ENCODE measurements at regions not wholly inside any gene's neighbourhood (a gene's known extent, or its start where the extent isn't known, plus 50 kb on each side); places are given as distances from the start of the nearest gene placed in this dataset.

DNA sequence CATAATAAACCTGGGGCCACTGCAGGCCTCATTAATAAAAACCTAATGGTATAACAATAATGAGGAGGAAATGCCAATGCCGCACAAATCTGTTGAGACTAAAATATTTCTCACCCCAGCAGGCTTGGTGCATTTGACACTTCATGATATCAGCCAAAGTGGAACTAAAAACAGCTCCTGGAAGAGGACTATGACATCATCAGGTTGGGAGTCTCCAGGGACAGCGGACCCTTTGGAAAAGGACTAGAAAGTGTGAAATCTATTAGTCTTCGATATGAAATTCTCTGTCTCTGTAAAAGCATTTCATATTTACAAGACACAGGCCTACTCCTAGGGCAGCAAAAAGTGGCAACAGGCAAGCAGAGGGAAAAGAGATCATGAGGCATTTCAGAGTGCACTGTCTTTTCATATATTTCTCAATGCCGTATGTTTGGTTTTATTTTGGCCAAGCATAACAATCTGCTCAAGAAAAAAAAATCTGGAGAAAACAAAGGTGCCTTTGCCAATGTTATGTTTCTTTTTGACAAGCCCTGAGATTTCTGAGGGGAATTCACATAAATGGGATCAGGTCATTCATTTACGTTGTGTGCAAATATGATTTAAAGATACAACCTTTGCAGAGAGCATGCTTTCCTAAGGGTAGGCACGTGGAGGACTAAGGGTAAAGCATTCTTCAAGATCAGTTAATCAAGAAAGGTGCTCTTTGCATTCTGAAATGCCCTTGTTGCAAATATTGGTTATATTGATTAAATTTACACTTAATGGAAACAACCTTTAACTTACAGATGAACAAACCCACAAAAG lies 580.9 kb upstream of the TMEFF2 start:
- BruUV-seq (replicated peaks), result no TSS peak

DNA sequence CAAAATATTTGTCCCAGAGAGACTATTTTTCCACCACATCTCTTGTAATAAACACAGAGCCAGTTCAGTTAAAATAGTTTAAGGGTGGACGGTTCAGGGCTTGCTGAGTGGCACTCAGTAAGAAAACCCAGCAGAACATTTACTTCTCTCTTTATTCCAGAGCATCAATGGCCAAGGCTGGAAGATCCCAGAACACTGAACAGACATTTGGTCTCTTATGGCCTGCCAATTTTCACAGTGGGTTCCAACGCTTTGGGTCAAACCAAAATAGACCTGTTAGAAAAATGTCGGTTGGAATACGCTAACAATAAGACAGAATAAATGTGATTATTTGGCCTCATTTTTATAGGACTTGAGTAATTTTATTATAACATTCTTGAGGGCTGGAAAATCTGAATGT lies 580.3 kb upstream of the TMEFF2 start:
- BruUV-seq (replicated peaks), result no TSS peak

More for the DNA sequence above, 580.9 kb upstream of the TMEFF2 start:
- no peak overlapping the region for H3K27ac ChIP-seq (ENCODE audit: low read depth, low read length, poor library complexity, severe bottlenecking)
- no peaks in the 10 kb centered on the region for H3K9me3 ChIP-seq (ENCODE audit: low read depth, low read length, poor library complexity, severe bottlenecking)
- H3K4me3 ChIP-seq (ENCODE audit: low read depth, low read length, poor library complexity, severe bottlenecking), result no peak overlapping the region
- intact Hi-C loops (cut with micrococcal nuclease; ENCODE audit: unreplicated experiment), result no loop called here
- no peaks in the 10 kb centered on the region for H3K27me3 ChIP-seq (replicated peaks; ENCODE audit: insufficient read depth, low read depth, low read length, poor library complexity)
- no peaks in the 10 kb centered on the region for H3K4me1 ChIP-seq (ENCODE audit: insufficient read depth, low read length, poor library complexity, severe bottlenecking)
- TF ChIP-seq, protein P1, sequence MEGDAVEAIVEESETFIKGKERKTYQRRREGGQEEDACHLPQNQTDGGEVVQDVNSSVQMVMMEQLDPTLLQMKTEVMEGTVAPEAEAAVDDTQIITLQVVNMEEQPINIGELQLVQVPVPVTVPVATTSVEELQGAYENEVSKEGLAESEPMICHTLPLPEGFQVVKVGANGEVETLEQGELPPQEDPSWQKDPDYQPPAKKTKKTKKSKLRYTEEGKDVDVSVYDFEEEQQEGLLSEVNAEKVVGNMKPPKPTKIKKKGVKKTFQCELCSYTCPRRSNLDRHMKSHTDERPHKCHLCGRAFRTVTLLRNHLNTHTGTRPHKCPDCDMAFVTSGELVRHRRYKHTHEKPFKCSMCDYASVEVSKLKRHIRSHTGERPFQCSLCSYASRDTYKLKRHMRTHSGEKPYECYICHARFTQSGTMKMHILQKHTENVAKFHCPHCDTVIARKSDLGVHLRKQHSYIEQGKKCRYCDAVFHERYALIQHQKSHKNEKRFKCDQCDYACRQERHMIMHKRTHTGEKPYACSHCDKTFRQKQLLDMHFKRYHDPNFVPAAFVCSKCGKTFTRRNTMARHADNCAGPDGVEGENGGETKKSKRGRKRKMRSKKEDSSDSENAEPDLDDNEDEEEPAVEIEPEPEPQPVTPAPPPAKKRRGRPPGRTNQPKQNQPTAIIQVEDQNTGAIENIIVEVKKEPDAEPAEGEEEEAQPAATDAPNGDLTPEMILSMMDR (conservative IDR thresholded peaks at IDR 0.05; ENCODE audit: low read depth, low read length), result no peak
- peak; percentile 35 for DNase-seq (ENCODE audit: low spot score)
- CTCF ChIA-PET, result no interaction called here
- POLR2A ChIA-PET (ENCODE audit: low non-redundant PET), result no interaction called here
- no peaks in the 10 kb centered on the region for H3K36me3 ChIP-seq (ENCODE audit: insufficient read depth, low read length, poor library complexity, severe bottlenecking)

DNA sequence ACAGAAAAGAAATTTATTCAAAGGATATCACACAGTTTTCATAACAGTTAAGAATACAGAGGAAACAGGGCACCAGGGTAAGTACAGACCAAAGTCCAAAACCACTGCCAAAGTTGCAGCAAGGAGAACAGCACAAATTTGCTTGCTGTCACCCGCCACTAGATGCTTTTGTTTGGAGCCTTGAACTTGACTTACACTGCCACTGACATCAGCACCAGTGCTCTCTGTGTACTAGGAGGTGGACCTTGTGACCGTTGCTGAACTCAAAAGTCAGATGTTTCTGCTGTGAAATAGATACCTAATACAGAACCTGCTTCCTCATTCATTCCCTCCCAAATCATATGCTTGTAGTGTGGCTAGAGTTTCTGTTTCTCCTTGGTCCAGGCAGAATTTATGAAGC lies 578.3 kb upstream of the TMEFF2 start:
- Histone ChIP-seq H3K4me3 (ENCODE audit: low read depth, low read length, poor library complexity, severe bottlenecking) (no peak overlapping the region), H3K36me3 (ENCODE audit: insufficient read depth, low read length, poor library complexity, severe bottlenecking) (no peaks in the 10 kb centered on the region), H3K9me3 (ENCODE audit: low read depth, low read length, poor library complexity, severe bottlenecking) (no peaks in the 10 kb centered on the region), H3K27ac (ENCODE audit: low read depth, low read length, poor library complexity, severe bottlenecking) (no peak overlapping the region), H3K27me3 (replicated peaks; ENCODE audit: insufficient read depth, low read depth, low read length, poor library complexity) (no peaks in the 10 kb centered on the region), H3K4me1 (ENCODE audit: insufficient read depth, low read length, poor library complexity, severe bottlenecking) (no peaks in the 10 kb centered on the region)
- TF ChIP-seq, protein P1 (conservative IDR thresholded peaks at IDR 0.05; ENCODE audit: low read depth, low read length), result no peak
- TF ChIP-seq EZH2 (IDR thresholded peaks at IDR 0.05; ENCODE audit: borderline replicate concordance, low read depth, low read length, poor library complexity, severe bottlenecking), result no peak
- no peak for DNase-seq (ENCODE audit: low spot score)
- ChIA-PET POLR2A (ENCODE audit: low non-redundant PET) (no interaction called here), CTCF (no interaction called here)
- BruUV-seq (replicated peaks), result no TSS peak
- intact Hi-C loops (cut with micrococcal nuclease; ENCODE audit: unreplicated experiment), result no loop called here

More for the DNA sequence above, 580.3 kb upstream of the TMEFF2 start:
- Histone ChIP-seq H3K4me3 (ENCODE audit: low read depth, low read length, poor library complexity, severe bottlenecking) (no peak overlapping the region), H3K27ac (ENCODE audit: low read depth, low read length, poor library complexity, severe bottlenecking) (no peak overlapping the region), H3K27me3 (replicated peaks; ENCODE audit: insufficient read depth, low read depth, low read length, poor library complexity) (no peaks in the 10 kb centered on the region), H3K36me3 (ENCODE audit: insufficient read depth, low read length, poor library complexity, severe bottlenecking) (no peaks in the 10 kb centered on the region), H3K9me3 (ENCODE audit: low read depth, low read length, poor library complexity, severe bottlenecking) (no peaks in the 10 kb centered on the region), H3K4me1 (ENCODE audit: insufficient read depth, low read length, poor library complexity, severe bottlenecking) (no peaks in the 10 kb centered on the region)
- intact Hi-C loops (cut with micrococcal nuclease; ENCODE audit: unreplicated experiment), result no loop called here
- DNase-seq (ENCODE audit: low spot score), result no peak
- CTCF ChIA-PET, result no interaction called here
- TF ChIP-seq, protein P1 (conservative IDR thresholded peaks at IDR 0.05; ENCODE audit: low read depth, low read length), result no peak
- no peak for TF ChIP-seq EZH2 (IDR thresholded peaks at IDR 0.05; ENCODE audit: borderline replicate concordance, low read depth, low read length, poor library complexity, severe bottlenecking)
- POLR2A ChIA-PET (ENCODE audit: low non-redundant PET), result no interaction called here
